HG02870 (cell line): ENCODE measurements at regions not wholly inside any gene's neighbourhood (a gene's known extent, or its start where the extent isn't known, plus 50 kb on each side); places are given as distances from the start of the nearest gene placed in this dataset.

Source experiments
- ATAC-seq: cut with Tn5 transposase; IDR thresholded peaks from one replicate; pipeline ENCODE4 v1.9.1; 2021; ENCODE audit warnings: mild to moderate bottlenecking, moderate library complexity; ENCODE audit not compliant: unreplicated experiment

DNA sequence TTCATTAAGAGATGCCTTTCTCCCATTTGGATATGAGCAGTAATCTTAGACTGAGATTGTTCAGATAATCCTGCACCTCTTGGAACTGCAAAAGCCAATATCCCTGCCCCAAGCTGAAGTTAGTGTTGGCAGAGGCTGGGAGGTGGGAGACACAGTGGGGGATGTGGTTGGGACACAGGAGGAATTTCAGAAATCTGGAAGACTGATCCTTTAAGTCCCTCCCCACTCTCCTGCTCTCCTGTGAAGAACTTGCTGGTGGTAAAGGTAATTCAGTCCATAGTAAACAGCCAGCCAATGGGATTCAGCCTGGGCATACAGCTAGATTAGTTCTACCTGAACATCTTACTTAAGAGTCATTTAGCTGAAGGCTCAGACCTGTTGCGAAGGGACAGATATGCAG lies 50.0 kb upstream of the TMEM178A start:
- no peak for ATAC-seq
